BJ (cell line): ENCODE measurements at regions not wholly inside any gene's neighbourhood (a gene's known extent, or its start where the extent isn't known, plus 50 kb on each side); places are given as distances from the start of the nearest gene placed in this dataset.
"Not testable (repeated sequence)": the region's sequence is repeated elsewhere in the genome, so short reads cannot be mapped to it uniquely, and the experiment has no call there.

Source experiments
- CTCF ChIA-PET: fragments of 350-600 bp; formaldehyde crosslinking; extraction: SDS; loops from one replicate; lab custom pipeline; 2021; ENCODE audit warnings: antibody characterized with exemption, inconsistent platforms; lab: Yijun Ruan, JAX
- POLR2A ChIA-PET: fragments of 300-600 bp; sonication (Branson Sonifier 250); formaldehyde crosslinking; extraction: SDS; loops from one replicate; lab custom pipeline; 2021; ENCODE audit warnings: antibody characterized with exemption; lab: Charles Lee
- DNase-seq: peaks from one replicate; pipeline ENCODE4 v3.0.0-alpha.2; 2011; ENCODE audit warnings: low read depth
- H3K27me3 ChIP-seq: 2 replicates; pipeline ENCODE4 v1.6.0; 2011; ENCODE audit warnings: low read length; ENCODE audit not compliant: control insufficient read depth, insufficient read depth
- H3K36me3 ChIP-seq: 2 replicates; pipeline ENCODE4 v1.5.1; 2011; ENCODE audit warnings: low read length; ENCODE audit not compliant: control insufficient read depth, insufficient read depth
- H3K4me3 ChIP-seq: 2 replicates; pipeline ENCODE4 v1.5.1; 2011; ENCODE audit warnings: low read depth, mild to moderate bottlenecking, control low read depth, low read length
- CTCF ChIP-seq: IDR thresholded peaks from 2 replicates; pipeline ENCODE4 v1.5.1; 2011; ENCODE audit warnings: low read depth, mild to moderate bottlenecking, control low read depth, inconsistent platforms, low read length, moderate library complexity; ENCODE audit not compliant: insufficient read depth

GRCh38 chr2:78162202-78162601, 640.0 kb upstream of the LRRTM4 start:
- CTCF ChIA-PET = no interaction called here
- H3K27me3 ChIP-seq = no peaks in the 10 kb centered on the region
- no peak for DNase-seq
- POLR2A ChIA-PET = no interaction called here
- H3K4me3 ChIP-seq = no peak overlapping the region
- no peak for TF ChIP-seq CTCF
- H3K36me3 ChIP-seq = no peaks in the 10 kb centered on the region

- H3K36me3 ChIP-seq, POLR2A ChIA-PET, H3K27me3 ChIP-seq, H3K4me3 ChIP-seq, CTCF ChIA-PET, DNase-seq: not testable (repeated sequence)
Measured at GRCh38 chr2:78172157-78172556, 650.0 kb upstream of the LRRTM4 start.

GRCh38 chr2:78175645-78176044, 653.5 kb upstream of the LRRTM4 start:
- H3K27me3 ChIP-seq = no peaks in the 10 kb centered on the region
- no peak for DNase-seq
- ChIA-PET POLR2A (no interaction called here), CTCF (no interaction called here)
- H3K4me3 ChIP-seq = no peak overlapping the region
- no peaks in the 10 kb centered on the region for H3K36me3 ChIP-seq
- TF ChIP-seq CTCF = no peak

- TF ChIP-seq CTCF = no peak
- Histone ChIP-seq H3K4me3 (no peak overlapping the region), H3K27me3 (no peaks in the 10 kb centered on the region), H3K36me3 (no peaks in the 10 kb centered on the region)
- no peak for DNase-seq
- CTCF ChIA-PET = no interaction called here
- POLR2A ChIA-PET = no interaction called here
Measured at GRCh38 chr2:78201064-78201575, 678.9 kb upstream of the LRRTM4 start.

GRCh38 chr2:78202366-78202765, 680.2 kb upstream of the LRRTM4 start:
- no peak overlapping the region for H3K4me3 ChIP-seq
- POLR2A ChIA-PET = no interaction called here
- CTCF ChIA-PET = no interaction called here
- no peaks in the 10 kb centered on the region for H3K36me3 ChIP-seq
- H3K27me3 ChIP-seq = no peaks in the 10 kb centered on the region
- TF ChIP-seq CTCF = no peak
- DNase-seq = no peak

- no peak for TF ChIP-seq CTCF
- DNase-seq = no peak
- ChIA-PET CTCF (no interaction called here), POLR2A (no interaction called here)
- no peaks in the 10 kb centered on the region for H3K36me3 ChIP-seq
- H3K4me3 ChIP-seq = no peak overlapping the region
- H3K27me3 ChIP-seq = no peaks in the 10 kb centered on the region
Measured at GRCh38 chr2:78202986-78203670, 681.0 kb upstream of the LRRTM4 start.
